Ascending aorta (tissue), 2 donors: ENCODE measurements at regions not wholly inside any gene's neighbourhood (a gene's known extent, or its start where the extent isn't known, plus 50 kb on each side); places are given as distances from the start of the nearest gene placed in this dataset.

Experiments
- DNase-seq, 2 donors: peaks; one replicate each; pipeline ENCODE4 v3.0.0-alpha.2; 2019; ENCODE audit warnings: low spot score in 2 of 2
- H3K27ac ChIP-seq, 2 donors: fragments of 200-600 bp; sonication (generic); one replicate each; pipeline ENCODE4 v1.5.1; 2016 to 2017; ENCODE audit warnings: mild to moderate bottlenecking in 1 of 2
- H3K27me3 ChIP-seq: fragments of 200-600 bp; sonication (generic); one replicate; pipeline ENCODE4 v1.5.1; 2017
- H3K36me3 ChIP-seq, 2 donors: fragments of 200-600 bp; sonication (generic); one replicate each; pipeline ENCODE4 v1.5.1; 2016
- H3K4me1 ChIP-seq, 2 donors: fragments of 200-600 bp; sonication (generic); one replicate each; pipeline ENCODE4 v1.5.1; 2016 to 2017; ENCODE audit warnings: mild to moderate bottlenecking in 1 of 2
- H3K4me3 ChIP-seq, 2 donors: fragments of 200-600 bp; sonication (generic); one replicate each; pipeline ENCODE4 v1.5.1; 2016 to 2017; ENCODE audit warnings: mild to moderate bottlenecking in 1 of 2
- H3K9me3 ChIP-seq, 2 donors: fragments of 200-600 bp; sonication (generic); one replicate each; pipeline ENCODE4 v1.5.1; 2016
- intact Hi-C: fragments of 100-400 bp; cut with DNase I; formaldehyde crosslinking; loops from one replicate; pipeline ENCODE4 v1.15.1; 2023
- TF ChIP-seq, protein P1 (sequence below), 3 experiments: fragments of 200-600 bp in 2 of 3; fragments of 450-650 bp in 1 of 3; sonication (generic) in 2 of 3; IDR thresholded peaks; one replicate each; pipeline ENCODE4 v1.5.1; 2016 to 2019; ENCODE audit warnings: antibody characterized with exemption in 3 of 3, mild to moderate bottlenecking in 1 of 3, moderate library complexity in 1 of 3

DNA sequence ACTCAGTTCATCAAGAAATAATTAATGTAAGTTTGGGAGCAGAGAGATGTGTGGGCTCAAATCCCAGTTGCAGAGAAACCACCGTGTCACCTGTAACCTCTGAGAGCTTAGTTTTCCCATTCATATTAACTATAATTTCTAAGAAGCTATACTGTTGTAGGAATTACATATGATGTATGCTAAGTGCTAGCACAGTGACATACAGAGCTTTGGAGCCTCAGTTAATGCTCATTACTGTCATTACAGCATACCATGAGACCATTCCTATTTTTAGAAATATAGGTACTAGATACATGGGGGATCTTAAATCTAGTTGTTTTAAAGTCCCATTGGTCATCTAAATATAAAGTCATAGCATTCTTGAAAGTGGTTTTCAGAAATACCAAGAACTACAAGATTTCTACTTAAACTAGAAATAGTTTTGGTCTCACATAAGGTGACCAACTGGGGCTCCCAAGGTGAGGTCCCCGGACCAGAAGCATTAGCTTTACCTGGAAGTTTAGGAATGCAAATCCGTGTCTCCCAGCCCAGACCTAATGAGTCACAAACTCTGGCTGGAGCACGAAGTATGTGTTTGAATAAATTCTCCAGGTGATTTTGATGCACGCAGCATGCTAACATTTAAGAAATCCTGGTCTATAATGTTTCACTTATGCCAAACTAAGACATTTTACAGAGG, 144.6 kb downstream of the LACC1 start:
- TF ChIP-seq, protein P1, sequence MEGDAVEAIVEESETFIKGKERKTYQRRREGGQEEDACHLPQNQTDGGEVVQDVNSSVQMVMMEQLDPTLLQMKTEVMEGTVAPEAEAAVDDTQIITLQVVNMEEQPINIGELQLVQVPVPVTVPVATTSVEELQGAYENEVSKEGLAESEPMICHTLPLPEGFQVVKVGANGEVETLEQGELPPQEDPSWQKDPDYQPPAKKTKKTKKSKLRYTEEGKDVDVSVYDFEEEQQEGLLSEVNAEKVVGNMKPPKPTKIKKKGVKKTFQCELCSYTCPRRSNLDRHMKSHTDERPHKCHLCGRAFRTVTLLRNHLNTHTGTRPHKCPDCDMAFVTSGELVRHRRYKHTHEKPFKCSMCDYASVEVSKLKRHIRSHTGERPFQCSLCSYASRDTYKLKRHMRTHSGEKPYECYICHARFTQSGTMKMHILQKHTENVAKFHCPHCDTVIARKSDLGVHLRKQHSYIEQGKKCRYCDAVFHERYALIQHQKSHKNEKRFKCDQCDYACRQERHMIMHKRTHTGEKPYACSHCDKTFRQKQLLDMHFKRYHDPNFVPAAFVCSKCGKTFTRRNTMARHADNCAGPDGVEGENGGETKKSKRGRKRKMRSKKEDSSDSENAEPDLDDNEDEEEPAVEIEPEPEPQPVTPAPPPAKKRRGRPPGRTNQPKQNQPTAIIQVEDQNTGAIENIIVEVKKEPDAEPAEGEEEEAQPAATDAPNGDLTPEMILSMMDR (IDR thresholded peaks at IDR 0.05): no peak
- intact Hi-C loops: no loop called here
- Histone ChIP-seq H3K4me1 (peaks cover 3 to 5% of the 10 kb centered on the region in 2 donors), H3K4me3 (no peak overlapping the region), H3K9me3 (no peaks in the 10 kb centered on the region), H3K27ac (no peak overlapping the region), H3K27me3 (no peaks in the 10 kb centered on the region), H3K36me3 (no peaks in the 10 kb centered on the region)
- DNase-seq: no peak

GRCh38 chr13:44024846-44025195, 145.1 kb downstream of the LACC1 start:
- Histone ChIP-seq H3K27ac (no peak overlapping the region), H3K4me3 (no peak overlapping the region), H3K36me3 (no peaks in the 10 kb centered on the region), H3K9me3 (no peaks in the 10 kb centered on the region), H3K27me3 (no peaks in the 10 kb centered on the region), H3K4me1 (peaks cover 3 to 8% of the 10 kb centered on the region in 2 donors)
- intact Hi-C loops: no loop called here
- no peak for DNase-seq
- TF ChIP-seq, protein P1 (IDR thresholded peaks at IDR 0.05): no peak

DNA sequence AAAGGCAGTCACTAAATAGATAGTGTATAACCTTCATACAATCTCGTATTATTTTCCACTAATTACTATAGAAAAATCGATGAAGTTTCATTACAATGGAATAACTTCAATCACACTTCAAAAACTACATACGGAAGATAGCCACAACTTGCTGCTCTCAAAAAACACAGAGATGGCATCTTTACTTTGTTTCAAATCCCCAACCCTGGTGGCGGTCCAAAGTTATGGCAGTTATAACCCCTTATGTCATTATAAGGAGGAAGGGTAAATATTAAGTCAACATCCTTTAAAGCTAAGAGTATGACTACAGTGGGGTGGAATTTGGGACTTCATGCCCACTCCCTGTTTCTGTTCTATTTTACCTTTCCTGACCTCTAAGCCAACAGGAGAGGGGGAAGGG, 146.5 kb downstream of the LACC1 start:
- Histone ChIP-seq H3K27me3 (no peaks in the 10 kb centered on the region), H3K4me1 (peaks cover 3 to 8% of the 10 kb centered on the region in 2 donors), H3K36me3 (no peaks in the 10 kb centered on the region), H3K4me3 (no peak overlapping the region), H3K9me3 (no peaks in the 10 kb centered on the region), H3K27ac (no peak overlapping the region)
- TF ChIP-seq, protein P1 (IDR thresholded peaks at IDR 0.05): no peak
- no peak for DNase-seq
- intact Hi-C loops: no loop called here

DNA sequence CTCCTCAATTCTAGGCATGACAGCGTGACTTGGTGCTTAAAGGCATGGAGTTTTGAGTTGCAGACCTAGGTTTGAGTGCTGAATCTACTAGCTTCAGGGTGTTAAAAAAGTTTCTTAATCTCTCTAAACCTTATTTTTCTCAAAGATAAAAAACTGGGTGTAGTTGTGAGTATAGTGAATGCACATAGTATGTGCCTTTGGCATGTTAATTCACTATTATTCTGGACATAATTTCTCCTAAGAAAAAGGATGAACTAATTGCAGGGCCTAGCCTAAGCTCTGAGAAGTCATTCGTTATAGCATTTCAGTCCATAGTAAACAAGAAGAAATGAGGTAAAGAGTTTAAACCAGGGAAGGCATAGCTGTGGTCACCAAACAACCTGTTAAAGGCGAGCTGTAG, 149.0 kb downstream of the LACC1 start:
- no peak overlapping the region for H3K4me3 ChIP-seq
- no peaks in the 10 kb centered on the region for H3K27me3 ChIP-seq
- no peak for DNase-seq
- intact Hi-C loops: no loop called here
- no peaks in the 10 kb centered on the region for H3K9me3 ChIP-seq
- H3K27ac ChIP-seq: no peak overlapping the region
- H3K36me3 ChIP-seq: no peaks in the 10 kb centered on the region
- peaks cover 0 to 3% of the 10 kb centered on the region in 2 donors for H3K4me1 ChIP-seq
- TF ChIP-seq, protein P1 (IDR thresholded peaks at IDR 0.05): no peak

DNA sequence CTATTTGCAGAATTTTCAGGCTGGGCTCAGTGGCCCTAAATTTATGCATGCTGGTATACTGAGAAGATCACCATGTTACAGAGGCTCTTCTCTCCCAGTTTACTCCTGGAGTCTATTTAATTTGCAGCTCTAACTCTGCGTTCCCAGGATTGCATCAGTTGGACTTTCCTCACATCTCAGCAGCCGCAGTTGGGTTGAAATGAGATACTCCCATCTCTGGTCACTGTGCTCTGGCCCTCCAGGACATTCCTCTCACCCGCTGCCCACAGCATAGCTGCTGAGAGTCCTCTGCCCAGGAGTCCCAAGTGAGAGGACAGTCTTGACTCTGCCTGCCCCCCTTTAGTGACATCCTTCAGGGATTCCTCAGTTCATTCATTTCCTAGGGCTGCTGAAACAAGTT, 150.9 kb downstream of the LACC1 start:
- DNase-seq: no peak
- no peaks in the 10 kb centered on the region for H3K36me3 ChIP-seq
- no peak overlapping the region for H3K27ac ChIP-seq
- H3K4me1 ChIP-seq: peaks cover 0 to 3% of the 10 kb centered on the region in 2 donors
- TF ChIP-seq, protein P1 (IDR thresholded peaks at IDR 0.05): no peak
- no peaks in the 10 kb centered on the region for H3K27me3 ChIP-seq
- H3K4me3 ChIP-seq: no peak overlapping the region
- intact Hi-C loops: no loop called here
- no peaks in the 10 kb centered on the region for H3K9me3 ChIP-seq

DNA sequence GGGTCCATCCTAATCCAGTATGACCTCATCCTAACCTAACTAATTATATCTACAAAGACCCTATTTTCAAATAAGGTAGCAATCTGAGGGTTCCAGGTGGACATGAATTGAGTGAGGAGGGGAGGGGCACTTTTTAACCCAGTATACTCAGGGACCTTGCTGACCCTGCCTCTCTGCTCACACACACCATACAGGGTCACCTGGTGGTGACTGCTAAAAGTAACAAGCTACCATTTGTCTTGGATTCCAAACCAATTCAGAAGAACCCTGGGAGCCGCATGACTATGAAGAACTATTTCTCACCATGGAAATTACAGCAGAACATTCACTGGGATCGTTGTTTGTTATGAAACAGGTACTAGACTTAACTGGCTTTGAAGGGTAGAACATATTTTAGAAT, 151.9 kb downstream of the LACC1 start:
- intact Hi-C loops: no loop called here
- Histone ChIP-seq H3K4me3 (no peak overlapping the region), H3K4me1 (peaks cover 0 to 3% of the 10 kb centered on the region in 2 donors), H3K9me3 (no peaks in the 10 kb centered on the region), H3K27me3 (no peaks in the 10 kb centered on the region), H3K36me3 (no peaks in the 10 kb centered on the region), H3K27ac (no peak overlapping the region)
- DNase-seq: no peak
- TF ChIP-seq, protein P1 (IDR thresholded peaks at IDR 0.05): no peak
